D721Med (cell line): ENCODE measurements at regions not wholly inside any gene's neighbourhood (a gene's known extent, or its start where the extent isn't known, plus 50 kb on each side); places are given as distances from the start of the nearest gene placed in this dataset.

ENCODE experiments used
- DNase-seq: peaks from one replicate; pipeline ENCODE4 v3.0.0; 2011; ENCODE audit warnings: low spot score; ENCODE audit not compliant: insufficient read length
- FAIRE-seq: peaks from 2 replicates; lab custom pipeline; 2011; peaks lifted over from hg19 to GRCh38; lab: Jason Lieb, UNC
- TF ChIP-seq, protein P1 (sequence below): IDR thresholded peaks from 2 replicates; pipeline ENCODE4 v1.5.1; 2012; ENCODE audit warnings: mild to moderate bottlenecking, control low read depth; ENCODE audit not compliant: insufficient read depth; ENCODE audit errors: missing control alignments

DNA sequence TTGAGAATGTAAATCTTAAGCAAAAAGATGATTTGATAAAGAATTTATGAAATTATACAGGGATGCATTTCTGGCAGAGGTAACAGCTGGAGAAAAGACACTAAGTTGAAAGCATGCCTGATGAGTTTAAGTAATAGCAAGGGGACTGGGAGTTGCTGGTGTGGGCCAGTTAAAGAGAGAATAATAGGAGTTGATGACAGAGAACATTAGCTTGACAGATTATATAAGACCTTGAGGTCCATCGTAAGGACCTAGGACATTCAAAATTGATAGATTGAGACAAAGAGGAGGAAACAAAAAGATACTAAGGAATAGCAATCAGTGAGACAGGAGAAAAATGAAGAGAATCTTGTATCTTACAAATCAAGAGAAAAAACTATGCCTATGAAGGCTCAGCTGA is 84.7 kb upstream of the TMPRSS15 start:
- TF ChIP-seq, protein P1, sequence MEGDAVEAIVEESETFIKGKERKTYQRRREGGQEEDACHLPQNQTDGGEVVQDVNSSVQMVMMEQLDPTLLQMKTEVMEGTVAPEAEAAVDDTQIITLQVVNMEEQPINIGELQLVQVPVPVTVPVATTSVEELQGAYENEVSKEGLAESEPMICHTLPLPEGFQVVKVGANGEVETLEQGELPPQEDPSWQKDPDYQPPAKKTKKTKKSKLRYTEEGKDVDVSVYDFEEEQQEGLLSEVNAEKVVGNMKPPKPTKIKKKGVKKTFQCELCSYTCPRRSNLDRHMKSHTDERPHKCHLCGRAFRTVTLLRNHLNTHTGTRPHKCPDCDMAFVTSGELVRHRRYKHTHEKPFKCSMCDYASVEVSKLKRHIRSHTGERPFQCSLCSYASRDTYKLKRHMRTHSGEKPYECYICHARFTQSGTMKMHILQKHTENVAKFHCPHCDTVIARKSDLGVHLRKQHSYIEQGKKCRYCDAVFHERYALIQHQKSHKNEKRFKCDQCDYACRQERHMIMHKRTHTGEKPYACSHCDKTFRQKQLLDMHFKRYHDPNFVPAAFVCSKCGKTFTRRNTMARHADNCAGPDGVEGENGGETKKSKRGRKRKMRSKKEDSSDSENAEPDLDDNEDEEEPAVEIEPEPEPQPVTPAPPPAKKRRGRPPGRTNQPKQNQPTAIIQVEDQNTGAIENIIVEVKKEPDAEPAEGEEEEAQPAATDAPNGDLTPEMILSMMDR = no peak
- no peak for FAIRE-seq

DNA sequence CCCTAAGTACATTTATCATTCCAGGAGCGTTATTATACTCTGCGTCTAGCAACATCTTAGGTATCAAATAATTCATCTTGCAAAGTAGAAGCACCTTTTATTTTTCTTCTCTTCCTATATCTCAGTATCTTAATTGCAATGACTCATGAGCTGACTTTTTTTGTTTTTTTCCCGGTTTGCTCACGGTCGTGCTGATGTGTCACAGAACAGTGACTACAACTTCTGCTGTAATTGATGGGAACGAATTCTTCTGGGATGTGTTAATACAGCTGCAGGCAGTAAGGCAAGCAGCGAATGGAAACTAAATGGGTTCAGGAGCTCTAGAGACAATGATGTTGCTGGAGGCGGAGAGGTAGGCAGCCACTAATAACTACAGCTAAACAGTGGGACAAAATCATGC is 89.8 kb upstream of the TMPRSS15 start:
- FAIRE-seq (no peak), DNase-seq (no peak)
- TF ChIP-seq, protein P1 = no peak

More for the DNA sequence above, 84.7 kb upstream of the TMPRSS15 start:
- DNase-seq = no peak

DNA sequence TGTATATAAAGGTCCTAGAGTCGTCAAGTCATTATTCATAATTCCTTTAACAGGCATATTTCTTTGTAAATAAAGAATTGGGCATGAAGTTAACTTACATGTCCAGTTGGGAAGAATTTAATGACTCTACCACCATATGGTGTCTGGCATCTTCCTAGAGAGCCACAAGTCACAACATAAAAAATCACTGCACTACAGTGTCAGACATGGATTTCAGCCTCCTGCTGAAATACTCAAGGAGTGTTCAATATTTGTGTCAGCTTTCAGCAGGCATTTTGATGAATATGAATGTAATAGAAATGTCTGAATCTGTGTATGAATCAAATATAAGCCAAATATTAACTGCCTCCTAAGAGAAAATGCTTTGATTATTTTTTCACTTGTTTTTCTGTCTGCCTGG is 91.9 kb upstream of the TMPRSS15 start:
- FAIRE-seq = no peak
- DNase-seq = no peak
- TF ChIP-seq, protein P1 = no peak

DNA sequence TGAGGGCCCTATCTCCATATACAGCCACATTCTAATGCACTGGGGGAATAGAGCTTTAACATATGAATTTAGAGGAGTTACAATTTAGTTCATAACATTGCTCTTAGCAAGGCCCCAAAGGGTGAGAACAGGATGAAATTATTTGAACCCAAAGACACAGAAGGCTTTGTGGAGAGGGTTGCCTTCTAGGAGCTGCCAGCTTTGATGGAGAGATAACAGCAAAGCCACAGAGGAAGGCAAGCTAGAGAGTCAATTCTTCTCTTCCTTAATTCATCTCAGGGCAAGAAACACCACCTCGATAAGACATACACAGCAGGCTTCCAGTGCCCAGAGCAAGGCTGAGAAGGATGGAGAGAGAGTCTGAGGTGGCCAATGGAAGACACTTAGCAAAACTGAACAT is 94.8 kb upstream of the TMPRSS15 start:
- TF ChIP-seq, protein P1 = no peak
- DNase-seq = no peak
- FAIRE-seq = no peak

DNA sequence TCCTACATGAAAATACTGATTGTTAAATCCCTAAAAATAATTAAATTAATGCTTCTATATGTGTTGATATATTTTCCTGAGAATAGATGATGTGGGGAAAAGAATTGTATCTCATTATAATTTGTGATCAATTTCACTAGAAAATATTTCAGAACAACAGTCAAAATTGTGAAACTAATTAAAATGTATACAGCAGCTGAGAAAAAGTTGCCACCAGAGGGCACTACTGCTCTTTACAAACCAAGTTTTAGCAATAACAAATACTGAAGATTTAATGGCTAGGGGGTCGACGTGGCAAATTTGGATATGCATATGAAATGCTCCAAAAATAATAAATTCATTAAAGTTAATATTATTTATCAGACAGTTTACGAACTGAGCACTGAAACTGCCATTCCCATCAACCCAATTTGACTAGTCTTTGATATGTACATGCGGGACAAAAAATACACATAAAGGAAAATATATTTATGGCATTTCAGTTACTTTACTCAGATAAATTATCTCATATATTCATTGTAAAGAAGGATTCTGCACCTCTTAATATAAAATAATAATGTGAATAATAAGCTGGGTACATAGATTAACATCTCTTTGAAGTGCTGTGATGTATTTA is 96.3 kb upstream of the TMPRSS15 start:
- no peak for FAIRE-seq
- TF ChIP-seq, protein P1 = peak; percentile 80
- no peak for DNase-seq

DNA sequence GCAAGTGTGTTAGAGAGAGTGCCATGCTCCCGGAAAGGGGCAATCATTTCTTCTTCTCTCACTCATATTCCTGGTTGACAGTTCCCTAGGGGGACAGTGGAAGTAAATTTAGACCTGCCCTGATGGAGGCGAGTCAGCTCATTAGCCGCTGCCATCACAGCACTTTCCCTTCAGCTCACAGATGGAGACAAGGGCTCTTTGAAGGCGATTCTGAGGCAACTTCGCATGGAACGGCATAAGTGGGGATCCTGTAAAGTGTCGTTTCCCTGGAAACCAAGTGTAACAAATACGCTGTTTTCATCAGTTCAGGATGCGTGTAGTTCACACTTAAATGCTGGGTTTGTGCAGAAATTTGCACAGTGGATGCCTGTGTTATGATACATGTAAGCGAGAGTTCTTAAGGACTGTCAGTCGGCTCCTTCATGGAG is 114.5 kb upstream of the TMPRSS15 start:
- FAIRE-seq (no peak), DNase-seq (no peak)
- TF ChIP-seq, protein P1 = no peak

DNA sequence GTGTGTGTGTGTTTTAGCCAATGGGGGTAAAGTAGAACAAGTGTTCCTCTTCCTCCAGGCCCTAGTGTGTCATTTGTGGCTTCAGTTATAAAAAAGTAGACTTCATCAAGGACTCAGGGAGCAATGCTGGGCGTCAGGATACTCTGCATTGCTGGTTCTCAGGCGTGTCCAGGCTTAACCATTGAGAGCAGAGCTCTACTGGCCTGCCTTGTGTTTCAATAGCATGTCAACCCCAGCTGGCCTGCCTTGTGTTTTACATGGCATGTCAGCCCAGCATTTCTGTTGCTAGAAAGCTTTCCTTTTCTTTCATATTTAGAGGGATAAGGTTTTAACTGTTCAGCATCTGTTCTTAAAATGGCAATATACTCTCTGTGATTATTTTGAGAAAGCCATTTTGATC is 117.6 kb upstream of the TMPRSS15 start:
- TF ChIP-seq, protein P1 = no peak
- no peak for FAIRE-seq
- DNase-seq = no peak
